SK-N-SH treated with all-trans-retinoic acid at 6 μM for 48 hours (cell line): ENCODE measurements at regions not wholly inside any gene's neighbourhood (a gene's known extent, or its start where the extent isn't known, plus 50 kb on each side); places are given as distances from the start of the nearest gene placed in this dataset.

ENCODE experiments used
- ARNTL ChIP-seq: fragments of 450-650 bp; formaldehyde crosslinking; IDR thresholded peaks from 2 replicates; pipeline ENCODE4 v1.5.0; 2020; ENCODE audit warnings: low read depth, mild to moderate bottlenecking, moderate library complexity, borderline replicate concordance
- ESRRG ChIP-seq: fragments of 250-450 bp; sonication (Bioruptor Pico); IDR thresholded peaks from 2 replicates; pipeline ENCODE4 v1.6.1; 2021; ENCODE audit warnings: mild to moderate bottlenecking
- OSR1 ChIP-seq: fragments of 250-450 bp; sonication (Bioruptor Pico); IDR thresholded peaks from 2 replicates; pipeline ENCODE4 v1.8.0; 2022; ENCODE audit warnings: moderate library complexity, mild to moderate bottlenecking, inconsistent platforms
- PPARA ChIP-seq: fragments of 250-450 bp; sonication (Bioruptor Pico); IDR thresholded peaks from 2 replicates; pipeline ENCODE4 v1.5.0; 2020; ENCODE audit warnings: mild to moderate bottlenecking, borderline replicate concordance
- RARB ChIP-seq: fragments of 250-450 bp; sonication (Bioruptor Pico); IDR thresholded peaks from 2 replicates; pipeline ENCODE4 v1.8.0; 2021; ENCODE audit warnings: mild to moderate bottlenecking, moderate library complexity
- SNAI2 ChIP-seq: fragments of 250-450 bp; sonication (Bioruptor Pico); IDR thresholded peaks from 2 replicates; pipeline ENCODE4 v1.5.0; 2020; ENCODE audit warnings: mild to moderate bottlenecking, moderate library complexity
- TOX ChIP-seq: fragments of 250-450 bp; sonication (Bioruptor Pico); IDR thresholded peaks from 2 replicates; pipeline ENCODE4 v1.8.0; 2021; ENCODE audit warnings: mild to moderate bottlenecking, moderate library complexity, borderline replicate concordance
- ZC3H10 ChIP-seq: fragments of 250-450 bp; sonication (Bioruptor Pico); IDR thresholded peaks from 2 replicates; pipeline ENCODE4 v1.5.1; 2021; ENCODE audit warnings: mild to moderate bottlenecking, moderate library complexity
- ZFP30 ChIP-seq: fragments of 450-650 bp; formaldehyde crosslinking; IDR thresholded peaks from 2 replicates; pipeline ENCODE4 v1.5.0; 2022; ENCODE audit warnings: mild to moderate bottlenecking, moderate library complexity
- ZNF8 ChIP-seq: fragments of 450-650 bp; formaldehyde crosslinking; IDR thresholded peaks from 2 replicates; pipeline ENCODE4 v1.5.0; 2020; ENCODE audit warnings: mild to moderate bottlenecking, moderate library complexity
- TF ChIP-seq, protein P1 (sequence below): fragments of 250-450 bp; sonication (Bioruptor Pico); IDR thresholded peaks from 2 replicates; pipeline ENCODE4 v1.8.0; 2020; ENCODE audit warnings: mild to moderate bottlenecking, moderate library complexity, borderline replicate concordance
- TF ChIP-seq, protein P2 (sequence below): fragments of 250-450 bp; sonication (Bioruptor Pico); IDR thresholded peaks from 2 replicates; pipeline ENCODE4 v1.5.1; 2021; ENCODE audit warnings: mild to moderate bottlenecking, moderate library complexity
- TF ChIP-seq, protein P3 (sequence below): fragments of 250-450 bp; sonication (Bioruptor Pico); IDR thresholded peaks from 2 replicates; pipeline ENCODE4 v1.8.0; 2021; ENCODE audit warnings: low read depth, mild to moderate bottlenecking, moderate library complexity, borderline replicate concordance
- TF ChIP-seq, protein P4 (sequence below): fragments of 250-450 bp; sonication (Bioruptor Pico); IDR thresholded peaks from 2 replicates; pipeline ENCODE4 v1.5.1; 2020; ENCODE audit warnings: low read depth, mild to moderate bottlenecking, moderate library complexity

DNA sequence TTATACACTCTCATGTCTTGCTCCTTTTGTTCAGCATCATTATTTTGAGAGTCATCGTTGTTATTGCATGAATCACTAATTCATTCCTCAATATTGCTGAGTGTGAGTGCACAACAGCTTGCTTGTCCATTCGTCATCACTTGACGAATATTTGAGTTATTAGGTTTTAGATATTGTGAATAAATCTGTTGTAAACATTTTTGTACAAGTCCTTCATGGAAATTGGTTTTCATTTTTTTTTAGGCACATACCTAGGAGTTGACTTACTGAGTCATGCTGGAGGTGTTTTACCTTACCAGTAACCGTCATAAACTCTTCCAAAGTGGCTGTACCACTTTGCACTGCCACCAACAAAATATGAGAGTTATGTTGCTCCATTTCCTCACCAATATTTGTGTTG, 84.2 kb upstream of the NCK2 start:
- TF ChIP-seq ESRRG (CRISPR knock-in tag) (no peak), ZFP30 (no peak), PPARA (CRISPR knock-in tag) (no peak), ARNTL (CRISPR knock-in tag) (no peak), RARB (no peak), OSR1 (CRISPR knock-in tag) (no peak), ZC3H10 (no peak), SNAI2 (CRISPR knock-in tag) (no peak), ZNF8 (CRISPR knock-in tag) (no peak), TOX (CRISPR knock-in tag) (no peak)
- TF ChIP-seq, protein P1, sequence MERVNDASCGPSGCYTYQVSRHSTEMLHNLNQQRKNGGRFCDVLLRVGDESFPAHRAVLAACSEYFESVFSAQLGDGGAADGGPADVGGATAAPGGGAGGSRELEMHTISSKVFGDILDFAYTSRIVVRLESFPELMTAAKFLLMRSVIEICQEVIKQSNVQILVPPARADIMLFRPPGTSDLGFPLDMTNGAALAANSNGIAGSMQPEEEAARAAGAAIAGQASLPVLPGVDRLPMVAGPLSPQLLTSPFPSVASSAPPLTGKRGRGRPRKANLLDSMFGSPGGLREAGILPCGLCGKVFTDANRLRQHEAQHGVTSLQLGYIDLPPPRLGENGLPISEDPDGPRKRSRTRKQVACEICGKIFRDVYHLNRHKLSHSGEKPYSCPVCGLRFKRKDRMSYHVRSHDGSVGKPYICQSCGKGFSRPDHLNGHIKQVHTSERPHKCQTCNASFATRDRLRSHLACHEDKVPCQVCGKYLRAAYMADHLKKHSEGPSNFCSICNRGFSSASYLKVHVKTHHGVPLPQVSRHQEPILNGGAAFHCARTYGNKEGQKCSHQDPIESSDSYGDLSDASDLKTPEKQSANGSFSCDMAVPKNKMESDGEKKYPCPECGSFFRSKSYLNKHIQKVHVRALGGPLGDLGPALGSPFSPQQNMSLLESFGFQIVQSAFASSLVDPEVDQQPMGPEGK (CRISPR knock-in tag), result no peak
- TF ChIP-seq, protein P2, sequence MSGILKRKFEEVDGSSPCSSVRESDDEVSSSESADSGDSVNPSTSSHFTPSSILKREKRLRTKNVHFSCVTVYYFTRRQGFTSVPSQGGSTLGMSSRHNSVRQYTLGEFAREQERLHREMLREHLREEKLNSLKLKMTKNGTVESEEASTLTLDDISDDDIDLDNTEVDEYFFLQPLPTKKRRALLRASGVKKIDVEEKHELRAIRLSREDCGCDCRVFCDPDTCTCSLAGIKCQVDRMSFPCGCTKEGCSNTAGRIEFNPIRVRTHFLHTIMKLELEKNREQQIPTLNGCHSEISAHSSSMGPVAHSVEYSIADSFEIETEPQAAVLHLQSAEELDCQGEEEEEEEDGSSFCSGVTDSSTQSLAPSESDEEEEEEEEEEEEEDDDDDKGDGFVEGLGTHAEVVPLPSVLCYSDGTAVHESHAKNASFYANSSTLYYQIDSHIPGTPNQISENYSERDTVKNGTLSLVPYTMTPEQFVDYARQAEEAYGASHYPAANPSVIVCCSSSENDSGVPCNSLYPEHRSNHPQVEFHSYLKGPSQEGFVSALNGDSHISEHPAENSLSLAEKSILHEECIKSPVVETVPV, result no peak
- TF ChIP-seq, protein P3, sequence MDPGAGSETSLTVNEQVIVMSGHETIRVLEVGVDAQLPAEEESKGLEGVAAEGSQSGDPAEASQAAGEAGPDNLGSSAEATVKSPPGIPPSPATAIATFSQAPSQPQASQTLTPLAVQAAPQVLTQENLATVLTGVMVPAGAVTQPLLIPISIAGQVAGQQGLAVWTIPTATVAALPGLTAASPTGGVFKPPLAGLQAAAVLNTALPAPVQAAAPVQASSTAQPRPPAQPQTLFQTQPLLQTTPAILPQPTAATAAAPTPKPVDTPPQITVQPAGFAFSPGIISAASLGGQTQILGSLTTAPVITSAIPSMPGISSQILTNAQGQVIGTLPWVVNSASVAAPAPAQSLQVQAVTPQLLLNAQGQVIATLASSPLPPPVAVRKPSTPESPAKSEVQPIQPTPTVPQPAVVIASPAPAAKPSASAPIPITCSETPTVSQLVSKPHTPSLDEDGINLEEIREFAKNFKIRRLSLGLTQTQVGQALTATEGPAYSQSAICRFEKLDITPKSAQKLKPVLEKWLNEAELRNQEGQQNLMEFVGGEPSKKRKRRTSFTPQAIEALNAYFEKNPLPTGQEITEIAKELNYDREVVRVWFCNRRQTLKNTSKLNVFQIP, result no peak
- TF ChIP-seq, protein P4, sequence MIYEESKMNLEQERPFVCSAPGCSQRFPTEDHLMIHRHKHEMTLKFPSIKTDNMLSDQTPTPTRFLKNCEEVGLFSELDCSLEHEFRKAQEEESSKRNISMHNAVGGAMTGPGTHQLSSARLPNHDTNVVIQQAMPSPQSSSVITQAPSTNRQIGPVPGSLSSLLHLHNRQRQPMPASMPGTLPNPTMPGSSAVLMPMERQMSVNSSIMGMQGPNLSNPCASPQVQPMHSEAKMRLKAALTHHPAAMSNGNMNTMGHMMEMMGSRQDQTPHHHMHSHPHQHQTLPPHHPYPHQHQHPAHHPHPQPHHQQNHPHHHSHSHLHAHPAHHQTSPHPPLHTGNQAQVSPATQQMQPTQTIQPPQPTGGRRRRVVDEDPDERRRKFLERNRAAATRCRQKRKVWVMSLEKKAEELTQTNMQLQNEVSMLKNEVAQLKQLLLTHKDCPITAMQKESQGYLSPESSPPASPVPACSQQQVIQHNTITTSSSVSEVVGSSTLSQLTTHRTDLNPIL (CRISPR knock-in tag), result no peak
